UCSD-AML1 (cell line): ENCODE measurements at regions not wholly inside any gene's neighbourhood (a gene's known extent, or its start where the extent isn't known, plus 50 kb on each side); places are given as distances from the start of the nearest gene placed in this dataset.

Source experiments
- DNase-seq: peaks from one replicate; lab custom pipeline; 2025; ENCODE audit not compliant: unreplicated experiment; lab: John Stamatoyannopoulos, UW

GRCh38 chr6:101286146-101286545 lies 107.4 kb upstream of the GRIK2 start:
- no peak for DNase-seq

DNA sequence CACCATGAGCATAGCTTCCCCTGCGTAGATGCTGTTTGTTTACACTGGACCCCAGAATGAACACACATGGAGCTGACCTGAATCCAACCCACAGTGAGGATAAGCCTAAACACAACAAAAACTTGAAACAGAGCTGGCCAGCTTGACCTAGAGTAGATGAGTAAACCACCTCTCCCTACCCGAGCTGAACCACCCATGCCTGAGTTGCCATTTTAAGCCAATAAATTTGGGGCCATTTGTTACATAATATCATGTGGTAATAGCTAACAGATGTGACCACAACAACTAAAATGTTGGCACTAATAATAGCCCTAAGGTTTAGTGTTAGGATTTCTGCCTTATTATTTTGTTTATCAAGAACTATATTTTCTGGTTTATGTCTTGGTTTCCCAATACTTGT lies 103.2 kb upstream of the GRIK2 start:
- no peak for DNase-seq

GRCh38 chr6:101294051-101294638 lies 99.4 kb upstream of the GRIK2 start:
- no peak for DNase-seq

DNA sequence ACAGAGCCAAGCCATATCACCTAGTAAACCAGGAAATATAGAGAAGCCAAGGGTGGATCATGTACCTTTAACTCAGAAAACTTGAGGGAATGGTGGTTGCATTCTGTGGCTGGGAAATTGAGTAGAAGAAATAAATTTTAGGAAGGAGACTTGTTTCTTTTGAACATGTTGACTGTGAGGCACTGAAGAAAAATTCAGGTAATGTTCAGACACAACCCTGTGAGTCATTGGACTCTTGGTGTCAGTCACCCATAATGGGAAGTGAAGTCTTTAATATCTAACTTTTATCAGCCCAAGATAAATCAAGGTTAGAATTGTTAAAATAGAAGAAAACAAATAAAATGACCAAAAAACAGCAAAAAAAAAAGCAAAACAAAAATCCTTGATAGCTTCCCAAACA lies 98.8 kb upstream of the GRIK2 start:
- DNase-seq, result no peak

- no peak for DNase-seq
Observed at GRCh38 chr6:101296169-101296960, 97.1 kb upstream of the GRIK2 start.

GRCh38 chr6:101302593-101302992 lies 90.9 kb upstream of the GRIK2 start:
- DNase-seq, result no peak

DNA sequence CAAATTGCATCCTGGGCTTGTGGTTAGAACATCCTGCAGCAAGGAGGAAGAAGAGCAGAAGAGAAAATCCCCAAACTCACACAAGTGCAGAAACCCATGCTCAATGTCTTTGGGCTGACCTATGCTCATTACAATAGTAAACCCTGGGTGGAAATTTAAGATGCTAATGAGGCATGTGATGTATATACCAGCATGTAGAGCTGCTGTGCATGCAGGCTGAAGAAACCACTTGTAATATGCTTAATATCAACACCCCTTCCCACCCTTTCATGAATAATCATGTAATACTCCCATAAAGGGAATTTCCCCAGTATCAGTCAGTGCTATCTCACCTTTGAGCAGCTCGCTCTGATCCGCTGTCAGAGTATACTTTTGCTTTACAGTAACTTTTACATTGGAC lies 90.0 kb upstream of the GRIK2 start:
- no peak for DNase-seq

DNA sequence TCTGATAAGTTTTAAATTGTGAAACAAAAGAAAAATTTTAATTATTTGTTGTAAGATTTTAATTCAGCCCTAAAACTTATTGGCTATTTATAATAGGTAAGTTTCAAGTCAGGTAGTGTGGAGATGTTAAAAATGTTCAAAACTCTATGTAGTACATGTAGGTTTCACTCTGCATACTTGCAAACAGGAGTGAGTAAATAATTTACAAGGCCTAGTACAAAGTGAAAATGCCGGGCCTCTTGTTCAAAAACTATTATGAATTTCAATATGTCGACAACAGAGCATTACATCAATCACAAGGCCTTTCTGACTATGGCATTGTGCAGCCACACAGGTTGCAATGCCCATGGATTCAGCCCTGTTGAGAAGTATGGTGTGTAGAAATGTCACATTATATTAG lies 80.9 kb upstream of the GRIK2 start:
- DNase-seq, result no peak

- DNase-seq, result no peak
Observed at GRCh38 chr6:101322921-101323320, 70.6 kb upstream of the GRIK2 start.

DNA sequence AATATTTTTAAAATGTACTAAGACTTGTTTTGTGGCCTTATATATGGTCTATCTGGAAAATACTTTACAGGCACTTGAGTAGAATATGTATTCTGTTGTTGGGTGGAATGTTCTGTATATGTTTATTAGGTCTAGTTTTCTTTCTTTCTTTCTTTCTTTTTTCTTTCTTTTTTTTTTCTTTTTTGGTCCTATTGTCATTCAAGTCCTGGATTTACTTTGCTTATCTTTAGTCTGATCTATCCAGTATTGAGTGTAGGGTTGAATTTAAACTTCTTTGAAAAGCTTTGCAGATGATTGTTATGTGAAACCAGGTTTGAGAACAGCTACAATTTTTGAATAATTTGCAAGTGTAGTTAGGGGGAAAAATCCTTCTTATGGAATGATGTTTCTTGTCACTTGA lies 67.1 kb upstream of the GRIK2 start:
- DNase-seq, result no peak

GRCh38 chr6:101341926-101342325 lies 51.6 kb upstream of the GRIK2 start:
- no peak for DNase-seq
